ENCODE measurements at regions not wholly inside any gene's neighbourhood (a gene's known extent, or its start where the extent isn't known, plus 50 kb on each side); places are given as distances from the start of the nearest gene placed in this dataset.

DNA sequence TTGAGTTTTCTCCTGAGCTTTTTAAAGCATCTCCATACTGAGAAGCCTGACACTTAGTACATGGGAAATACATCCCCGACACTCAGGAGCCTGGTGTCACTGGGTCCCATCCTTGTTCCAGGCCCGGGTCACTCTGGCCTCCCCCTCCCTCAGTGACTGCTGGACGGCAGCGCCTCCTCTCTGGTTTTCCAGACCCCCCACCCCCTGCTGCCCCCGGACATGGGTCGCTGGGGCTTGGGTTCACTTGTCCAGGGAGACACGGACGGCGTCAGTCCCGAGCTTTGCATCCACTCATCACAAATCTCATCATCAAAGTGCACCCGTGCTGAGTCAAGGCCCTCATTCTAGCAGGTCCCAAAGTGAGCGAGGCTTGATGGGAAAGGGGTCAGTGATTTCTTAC lies 243.0 kb downstream of the IRX2 start:
- Histone ChIP-seq H3K9me3 (ENCODE audit: insufficient read depth, low read depth, low read length) (no peaks in the 10 kb centered on the region; the same call in 1 of the 2 replicates), H3K9me2 (replicated peaks; ENCODE audit: low read depth, low read length) (no peaks in the 10 kb centered on the region), H3K4me2 (ENCODE audit: low read depth, low read length, poor library complexity, severe bottlenecking) (no peak overlapping the region), H3K4me3 (ENCODE audit: low read length, poor library complexity, severe bottlenecking) (no peak overlapping the region), H4K20me1 (ENCODE audit: insufficient read depth, low read length, poor library complexity, severe bottlenecking) (no peaks in the 10 kb centered on the region), H3K79me2 (ENCODE audit: insufficient read depth, low read length) (no peaks in the 10 kb centered on the region), H3F3A (ENCODE audit: low read depth) (no peaks in the 10 kb centered on the region), H3K4me1 (ENCODE audit: insufficient read depth, low read length, poor library complexity, severe bottlenecking) (no peaks in the 10 kb centered on the region), H3K9ac (ENCODE audit: low read depth, low read length, poor library complexity, severe bottlenecking) (no peak overlapping the region), H2AFZ (ENCODE audit: low read length) (no peak overlapping the region), H3K27me3 (ENCODE audit: insufficient read depth, low read length, poor library complexity, severe bottlenecking) (no peaks in the 10 kb centered on the region), H3K36me3 (ENCODE audit: insufficient read depth, low read length) (no peaks in the 10 kb centered on the region)
- TF ChIP-seq, protein P1, sequence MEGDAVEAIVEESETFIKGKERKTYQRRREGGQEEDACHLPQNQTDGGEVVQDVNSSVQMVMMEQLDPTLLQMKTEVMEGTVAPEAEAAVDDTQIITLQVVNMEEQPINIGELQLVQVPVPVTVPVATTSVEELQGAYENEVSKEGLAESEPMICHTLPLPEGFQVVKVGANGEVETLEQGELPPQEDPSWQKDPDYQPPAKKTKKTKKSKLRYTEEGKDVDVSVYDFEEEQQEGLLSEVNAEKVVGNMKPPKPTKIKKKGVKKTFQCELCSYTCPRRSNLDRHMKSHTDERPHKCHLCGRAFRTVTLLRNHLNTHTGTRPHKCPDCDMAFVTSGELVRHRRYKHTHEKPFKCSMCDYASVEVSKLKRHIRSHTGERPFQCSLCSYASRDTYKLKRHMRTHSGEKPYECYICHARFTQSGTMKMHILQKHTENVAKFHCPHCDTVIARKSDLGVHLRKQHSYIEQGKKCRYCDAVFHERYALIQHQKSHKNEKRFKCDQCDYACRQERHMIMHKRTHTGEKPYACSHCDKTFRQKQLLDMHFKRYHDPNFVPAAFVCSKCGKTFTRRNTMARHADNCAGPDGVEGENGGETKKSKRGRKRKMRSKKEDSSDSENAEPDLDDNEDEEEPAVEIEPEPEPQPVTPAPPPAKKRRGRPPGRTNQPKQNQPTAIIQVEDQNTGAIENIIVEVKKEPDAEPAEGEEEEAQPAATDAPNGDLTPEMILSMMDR (conservative IDR thresholded peaks at IDR 0.05; ENCODE audit: low read length), result no peak
- TF ChIP-seq EZH2phosphoT487 (IDR thresholded peaks at IDR 0.05; ENCODE audit: borderline replicate concordance), result no peak

DNA sequence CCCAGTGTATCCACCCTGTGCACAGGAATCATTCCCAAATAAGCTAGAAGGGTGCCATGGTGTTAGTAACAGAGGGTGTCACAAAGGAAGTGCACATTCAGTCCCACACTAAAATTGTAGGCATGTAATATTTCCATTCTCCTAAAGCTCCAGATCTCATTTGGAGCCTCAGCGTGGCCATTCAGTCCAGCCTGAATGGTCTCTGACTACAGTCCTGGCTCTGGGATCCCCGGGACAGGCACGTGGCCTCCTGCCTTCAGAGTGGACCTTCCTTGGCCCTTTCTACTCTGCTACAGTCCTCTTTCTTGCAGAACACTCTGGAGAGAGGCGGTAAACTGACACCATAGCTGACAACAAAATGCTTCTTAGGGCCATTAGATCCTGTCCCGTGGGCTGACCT lies 243.9 kb downstream of the IRX2 start:
- Histone ChIP-seq H3K36me3 (ENCODE audit: insufficient read depth, low read length) (no peaks in the 10 kb centered on the region), H3K4me2 (ENCODE audit: low read depth, low read length, poor library complexity, severe bottlenecking) (no peak overlapping the region), H3F3A (ENCODE audit: low read depth) (no peaks in the 10 kb centered on the region), H3K9ac (ENCODE audit: low read depth, low read length, poor library complexity, severe bottlenecking) (no peak overlapping the region), H3K27me3 (ENCODE audit: insufficient read depth, low read length, poor library complexity, severe bottlenecking) (no peaks in the 10 kb centered on the region), H3K4me3 (ENCODE audit: low read length, poor library complexity, severe bottlenecking) (no peak overlapping the region), H3K9me2 (replicated peaks; ENCODE audit: low read depth, low read length) (no peaks in the 10 kb centered on the region), H2AFZ (ENCODE audit: low read length) (no peak overlapping the region), H4K20me1 (ENCODE audit: insufficient read depth, low read length, poor library complexity, severe bottlenecking) (no peaks in the 10 kb centered on the region), H3K9me3 (ENCODE audit: insufficient read depth, low read depth, low read length) (no peaks in the 10 kb centered on the region; the same call in 1 of the 2 replicates), H3K4me1 (ENCODE audit: insufficient read depth, low read length, poor library complexity, severe bottlenecking) (no peaks in the 10 kb centered on the region), H3K79me2 (ENCODE audit: insufficient read depth, low read length) (no peaks in the 10 kb centered on the region)
- TF ChIP-seq EZH2phosphoT487 (IDR thresholded peaks at IDR 0.05; ENCODE audit: borderline replicate concordance), result no peak
- TF ChIP-seq, protein P1 (conservative IDR thresholded peaks at IDR 0.05; ENCODE audit: low read length), result no peak

DNA sequence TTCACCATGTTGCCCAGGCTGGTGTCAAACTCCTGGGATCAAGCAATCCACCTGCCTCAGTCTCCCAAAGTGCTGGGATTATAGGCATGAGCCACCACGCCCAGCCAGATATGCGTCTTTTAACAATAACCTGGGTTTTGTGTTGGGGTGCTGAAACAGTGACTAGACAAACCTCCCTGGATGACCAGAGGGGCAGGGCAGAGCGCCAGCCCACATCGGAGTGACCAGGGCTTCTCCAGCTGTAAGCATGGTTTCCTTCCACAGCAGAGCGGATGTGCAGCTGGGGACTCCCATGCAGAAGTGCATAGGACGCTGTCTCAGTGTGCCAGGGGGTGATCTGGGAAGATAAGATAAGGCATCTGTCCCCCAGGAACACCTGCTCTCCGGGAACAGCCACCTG lies 244.9 kb downstream of the IRX2 start:
- Histone ChIP-seq H3K27me3 (ENCODE audit: insufficient read depth, low read length, poor library complexity, severe bottlenecking) (no peaks in the 10 kb centered on the region), H3K9me2 (replicated peaks; ENCODE audit: low read depth, low read length) (no peaks in the 10 kb centered on the region), H3K4me2 (ENCODE audit: low read depth, low read length, poor library complexity, severe bottlenecking) (no peak overlapping the region), H3K4me1 (ENCODE audit: insufficient read depth, low read length, poor library complexity, severe bottlenecking) (no peaks in the 10 kb centered on the region), H3F3A (ENCODE audit: low read depth) (no peaks in the 10 kb centered on the region), H3K4me3 (ENCODE audit: low read length, poor library complexity, severe bottlenecking) (no peak overlapping the region), H3K79me2 (ENCODE audit: insufficient read depth, low read length) (no peaks in the 10 kb centered on the region), H3K36me3 (ENCODE audit: insufficient read depth, low read length) (no peaks in the 10 kb centered on the region), H4K20me1 (ENCODE audit: insufficient read depth, low read length, poor library complexity, severe bottlenecking) (no peaks in the 10 kb centered on the region), H2AFZ (ENCODE audit: low read length) (no peak overlapping the region), H3K9ac (ENCODE audit: low read depth, low read length, poor library complexity, severe bottlenecking) (no peak overlapping the region), H3K9me3 (ENCODE audit: insufficient read depth, low read depth, low read length) (no peaks in the 10 kb centered on the region; the same call in 1 of the 2 replicates)
- TF ChIP-seq, protein P1 (conservative IDR thresholded peaks at IDR 0.05; ENCODE audit: low read length), result no peak
- TF ChIP-seq EZH2phosphoT487 (IDR thresholded peaks at IDR 0.05; ENCODE audit: borderline replicate concordance), result no peak

Measured in Loucy (cell line).